SW 1271 (cell line): ENCODE measurements at regions not wholly inside any gene's neighbourhood (a gene's known extent, or its start where the extent isn't known, plus 50 kb on each side); places are given as distances from the start of the nearest gene placed in this dataset.
A peak's percentile ranks its signal among the peaks of the same experiment; 100 is the strongest.
"Not testable (repeated sequence)": the region's sequence is repeated elsewhere in the genome, so short reads cannot be mapped to it uniquely, and the experiment has no call there.

Experiments used
- DNase-seq, 2 experiments: peaks; one replicate each; lab custom pipeline; 2025; lab: John Stamatoyannopoulos, UW

DNA sequence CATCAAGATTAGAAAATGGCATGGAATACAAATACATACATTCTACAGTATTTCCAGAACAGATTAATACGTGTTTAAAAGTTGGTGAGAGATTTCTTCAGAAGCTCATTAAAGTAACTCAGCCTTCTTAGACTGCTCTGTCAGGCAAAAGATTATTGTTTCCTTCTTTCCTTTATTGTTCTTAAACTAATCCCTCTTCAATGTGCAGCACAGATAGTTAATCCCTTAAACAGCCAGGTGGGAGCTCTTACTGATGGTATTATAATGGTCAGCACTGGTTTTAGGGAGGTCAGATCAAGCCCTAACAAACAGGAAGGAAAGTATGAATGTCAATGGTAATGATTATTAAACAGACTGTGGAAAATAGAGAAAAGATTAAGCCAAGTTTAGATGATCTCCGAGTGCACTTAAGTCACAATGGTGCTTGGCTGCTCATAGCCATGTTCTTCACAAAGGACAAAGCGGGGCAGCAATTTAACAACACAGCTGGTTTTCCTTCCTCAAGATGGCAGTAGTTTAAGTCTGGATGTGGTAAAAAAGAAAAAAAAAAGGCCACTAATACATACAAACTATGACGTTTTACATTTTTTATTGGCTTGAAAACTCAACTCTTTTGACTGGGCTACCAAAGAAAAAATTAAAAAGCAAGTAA is 992.6 kb downstream of the PCDH9 start:
- DNase-seq = no peak

- no peak for DNase-seq
Measured at GRCh38 chr13:66234159-66234558, 996.0 kb downstream of the PCDH9 start.

GRCh38 chr13:66231958-66232357 is 998.2 kb downstream of the PCDH9 start:
- not testable (repeated sequence) for DNase-seq

DNA sequence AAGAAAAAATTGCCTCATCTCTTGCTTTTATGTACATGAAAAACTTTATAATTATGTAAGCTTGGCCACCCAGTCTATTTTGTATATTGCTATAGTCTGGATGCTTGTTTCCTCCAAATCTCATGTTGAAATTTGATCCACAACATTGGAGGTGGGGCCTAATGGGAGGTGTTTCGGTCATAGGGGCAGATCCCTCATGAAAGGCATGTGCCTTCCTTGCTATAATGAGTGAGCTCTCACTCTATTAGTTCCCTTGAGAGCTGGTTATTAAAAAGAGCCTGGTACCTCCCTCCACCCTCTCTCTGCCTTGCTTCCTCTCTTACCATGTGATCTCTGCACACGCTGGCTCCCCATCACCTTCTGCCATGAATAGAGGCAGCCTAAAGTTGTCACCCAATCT is 1005.1 kb downstream of the PCDH9 start:
- DNase-seq = no peak

- DNase-seq = no peak
Measured at GRCh38 chr13:66224663-66225062, 1005.5 kb downstream of the PCDH9 start.

DNA sequence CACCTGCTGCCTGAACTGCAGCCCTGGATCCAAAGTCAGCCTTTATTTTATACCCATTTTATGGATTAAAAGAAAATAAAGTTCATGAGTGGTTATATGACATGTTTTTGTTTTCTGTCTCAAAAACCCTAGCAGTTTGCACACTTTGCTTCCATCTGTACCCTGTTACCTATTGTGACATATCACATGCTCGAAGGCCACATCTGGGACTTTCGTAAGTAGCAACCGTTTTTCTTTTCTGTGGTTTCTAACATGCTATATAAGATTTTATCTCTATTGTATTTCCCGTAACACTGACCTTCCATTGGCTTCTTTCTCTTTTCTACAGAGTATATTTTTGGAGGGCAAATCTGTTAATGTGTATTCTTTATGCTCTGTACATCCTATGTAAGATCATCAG is 1007.2 kb downstream of the PCDH9 start:
- DNase-seq = no peak

DNA sequence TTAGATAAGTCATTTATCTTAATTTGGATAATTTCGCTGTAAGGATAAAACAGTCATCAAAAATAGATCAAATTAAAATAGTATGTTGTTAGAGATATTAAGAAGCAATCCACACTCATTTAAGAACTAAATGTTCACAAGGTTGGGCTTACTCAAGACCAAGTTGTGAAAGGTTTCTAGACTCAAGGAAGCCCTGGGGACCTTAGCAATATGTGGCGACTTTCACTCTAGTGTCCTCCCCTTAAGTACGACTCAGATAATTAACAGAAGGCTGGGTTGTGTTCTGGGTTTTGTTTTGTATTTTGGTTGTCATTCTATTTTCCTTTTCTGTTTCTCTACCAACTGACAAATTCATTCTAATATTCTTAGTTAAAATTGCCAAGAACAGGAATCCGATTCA is 1008.0 kb downstream of the PCDH9 start:
- DNase-seq = no peak

DNA sequence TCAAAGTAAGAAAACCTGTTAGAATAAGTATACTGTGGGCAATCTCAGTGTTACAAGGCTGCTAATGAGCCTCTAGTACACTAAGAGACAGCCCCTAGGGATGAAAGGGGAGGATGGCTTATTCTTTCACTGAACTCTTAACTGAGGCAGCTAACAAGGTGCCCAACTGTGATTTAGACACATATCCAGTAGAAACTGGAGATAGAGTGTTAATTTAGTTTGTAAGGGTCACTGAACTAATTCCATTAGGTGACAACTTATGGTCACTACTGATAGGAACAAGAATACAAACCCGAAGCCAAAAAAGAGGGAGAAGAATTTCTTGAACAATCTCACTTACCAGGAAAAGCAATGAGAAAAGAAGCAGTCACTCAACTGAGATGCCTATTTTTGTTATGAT is 1010.6 kb downstream of the PCDH9 start:
- no peak for DNase-seq

DNA sequence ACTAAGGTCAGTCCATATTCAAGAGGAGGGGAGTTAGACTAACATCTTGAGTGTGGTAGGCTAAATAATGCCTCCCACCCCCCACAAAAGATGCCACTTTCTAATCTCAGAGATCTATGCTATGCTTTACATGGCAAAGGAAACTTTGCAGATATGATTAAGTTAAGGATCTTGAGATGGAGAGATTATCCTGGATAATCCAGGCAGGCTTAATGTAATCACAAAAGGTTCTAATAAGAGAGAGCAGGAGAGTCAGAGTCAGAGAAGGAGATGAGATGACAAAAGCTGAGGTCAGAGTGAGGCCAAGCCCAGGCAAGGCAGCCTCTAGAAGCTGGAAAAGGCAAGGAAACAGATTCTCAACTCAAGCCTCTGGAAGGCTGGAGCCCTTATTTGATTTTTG is 1011.6 kb downstream of the PCDH9 start:
- no peak for DNase-seq

DNA sequence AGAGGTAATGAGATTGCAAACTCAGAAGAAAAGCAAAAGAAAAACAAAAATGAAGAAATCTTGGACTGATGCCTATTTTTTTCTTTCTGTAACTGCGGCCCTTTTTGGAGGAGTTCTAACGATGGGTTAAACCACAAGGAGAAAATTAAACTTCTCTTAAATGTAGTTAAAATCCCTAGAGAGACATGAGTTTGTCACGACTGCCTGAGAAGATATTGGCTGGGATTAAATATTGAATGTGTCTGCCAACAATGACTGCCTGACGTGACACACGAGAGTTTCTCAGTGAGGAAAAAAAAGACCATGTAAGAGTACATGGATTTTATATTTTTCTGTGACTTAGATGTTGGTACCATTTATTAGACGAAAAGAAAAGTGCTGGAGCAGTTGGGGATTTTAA is 1013.4 kb downstream of the PCDH9 start:
- no peak for DNase-seq

DNA sequence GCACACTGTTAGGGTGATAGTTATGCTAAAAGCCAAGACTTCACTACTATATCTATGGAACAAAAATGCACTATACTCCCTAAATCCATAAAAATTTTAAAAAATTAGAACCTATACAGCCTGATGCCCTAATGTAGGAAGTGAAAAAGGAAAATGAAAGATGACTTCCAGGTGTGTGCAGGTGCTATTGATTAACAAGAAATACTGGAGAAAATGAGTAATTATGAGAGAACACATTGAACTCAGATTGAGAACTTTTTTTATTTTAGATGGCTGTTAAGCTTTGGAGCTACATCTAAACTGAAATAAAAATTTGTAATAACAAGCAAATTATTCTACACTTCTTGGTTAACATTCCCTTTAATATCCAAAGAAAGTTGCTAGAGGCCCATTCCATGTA is 1015.7 kb downstream of the PCDH9 start:
- no peak for DNase-seq

- DNase-seq = no peak
Measured at GRCh38 chr13:66212511-66212910, 1017.6 kb downstream of the PCDH9 start.

DNA sequence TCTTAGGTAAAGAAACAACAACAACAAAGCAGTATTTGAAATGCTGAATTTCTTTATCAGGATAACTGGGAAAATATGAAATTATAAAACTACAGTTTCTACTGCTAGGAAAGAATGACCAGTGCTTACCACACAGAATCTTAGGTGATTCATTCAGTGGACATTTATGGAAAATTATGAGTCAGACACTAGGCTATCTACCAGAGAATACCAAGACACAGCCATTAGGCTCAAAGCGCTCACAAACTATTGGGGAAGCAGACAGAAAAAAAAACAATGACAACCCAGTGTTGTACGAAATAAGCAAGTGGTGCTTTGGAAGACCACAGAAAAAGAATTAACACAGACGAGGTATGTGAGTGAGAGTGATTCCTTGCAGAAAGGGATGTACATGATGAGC is 1019.5 kb downstream of the PCDH9 start:
- peak in 1 of 2 experiments; percentile 12 for DNase-seq

- no peak for DNase-seq
Measured at GRCh38 chr13:66208589-66208988, 1021.5 kb downstream of the PCDH9 start.

- no peak for DNase-seq
Measured at GRCh38 chr13:66207610-66208009, 1022.5 kb downstream of the PCDH9 start.

DNA sequence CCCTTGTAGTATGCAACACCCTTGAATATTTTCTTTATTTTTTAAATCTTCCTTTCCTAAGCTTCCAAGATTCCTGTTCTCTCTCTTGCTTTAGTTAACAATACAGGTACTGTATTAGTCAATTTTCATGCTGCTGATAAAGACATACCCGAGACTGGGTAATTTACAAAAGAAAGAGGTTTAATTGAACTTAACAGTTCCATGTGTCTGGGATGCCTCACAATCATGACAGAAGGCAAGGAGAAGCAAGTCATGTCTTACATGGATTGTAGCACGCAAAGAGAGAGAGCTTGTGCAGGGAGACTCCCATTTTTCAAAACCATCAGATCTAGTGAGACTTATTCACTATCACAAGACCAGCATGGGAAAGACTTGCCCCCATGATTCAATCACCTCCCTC is 1024.3 kb downstream of the PCDH9 start:
- DNase-seq = no peak

DNA sequence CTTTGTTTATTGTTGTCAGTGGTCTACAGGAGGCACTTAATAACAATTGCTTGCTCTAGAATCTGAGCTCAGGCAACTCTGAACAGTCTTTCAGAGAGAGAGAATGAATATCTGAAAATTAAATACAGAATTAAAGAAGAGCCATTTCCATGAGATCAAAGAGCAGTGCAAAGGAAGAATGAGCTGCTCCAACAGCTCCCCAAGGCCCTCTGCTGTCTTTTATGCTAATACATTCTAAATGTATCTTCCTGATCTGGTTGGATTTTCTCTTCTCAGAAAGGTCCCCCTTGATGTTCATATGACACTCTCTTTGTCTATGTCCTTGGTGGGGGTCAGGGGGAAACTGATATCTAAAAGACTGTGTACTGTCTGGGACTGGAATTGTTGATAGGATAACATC is 1029.6 kb downstream of the PCDH9 start:
- DNase-seq = no peak

DNA sequence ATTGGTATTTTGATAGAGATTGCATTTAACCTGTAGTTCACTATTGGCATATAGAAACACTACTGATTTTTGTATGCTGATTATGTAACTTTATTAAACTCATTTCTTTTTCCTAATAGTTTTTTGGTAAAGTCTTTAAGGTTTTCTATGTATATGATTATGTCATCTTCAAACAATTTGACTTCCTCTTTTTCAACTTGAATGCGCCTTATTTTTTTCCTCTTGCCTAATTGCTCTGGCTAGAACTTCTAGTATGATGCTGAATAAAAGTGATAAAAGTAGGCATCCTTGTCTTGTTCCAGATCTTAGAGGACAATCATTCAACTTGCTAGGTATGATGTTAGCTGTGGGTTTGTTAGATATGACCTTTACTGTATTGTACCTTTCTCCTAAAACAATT is 1034.9 kb downstream of the PCDH9 start:
- DNase-seq = no peak

DNA sequence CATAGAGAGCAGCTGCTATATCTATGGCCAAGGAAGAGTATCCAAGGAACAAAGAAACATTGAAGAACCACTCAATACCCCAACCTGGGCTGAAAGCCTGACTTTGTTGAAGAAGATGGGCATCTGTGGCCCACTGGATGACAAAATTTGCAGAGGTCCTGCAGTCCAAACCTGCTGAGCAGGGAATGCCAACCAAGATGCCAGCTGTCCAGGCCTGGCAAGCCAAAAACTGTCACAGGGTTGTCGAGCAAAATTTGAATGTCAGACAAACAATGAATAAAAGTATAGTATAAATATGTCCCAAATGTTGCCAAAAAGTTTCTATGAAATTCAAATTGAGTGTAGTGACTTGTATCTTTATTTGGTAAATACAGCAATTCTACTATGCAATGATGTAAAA is 1040.2 kb downstream of the PCDH9 start:
- no peak for DNase-seq

DNA sequence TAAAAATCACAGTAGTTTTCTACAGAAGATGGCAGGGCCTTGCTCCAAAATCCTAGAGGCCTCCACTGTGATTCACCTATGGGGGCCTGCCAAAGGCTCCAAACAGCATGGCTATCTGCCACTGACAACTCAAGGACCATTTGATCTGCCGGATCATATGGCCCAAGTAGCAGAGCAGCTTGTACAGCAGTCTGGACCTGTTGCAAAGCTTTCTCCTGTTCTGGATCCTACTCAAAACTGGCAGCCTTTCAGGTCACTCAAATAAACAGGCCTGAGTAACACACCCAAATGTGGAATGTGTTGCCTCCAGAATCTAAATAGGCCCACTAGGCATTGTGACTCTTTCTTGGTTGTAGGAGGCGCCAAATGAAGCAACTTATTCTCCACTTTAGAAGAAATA is 1049.3 kb downstream of the PCDH9 start:
- DNase-seq = no peak

DNA sequence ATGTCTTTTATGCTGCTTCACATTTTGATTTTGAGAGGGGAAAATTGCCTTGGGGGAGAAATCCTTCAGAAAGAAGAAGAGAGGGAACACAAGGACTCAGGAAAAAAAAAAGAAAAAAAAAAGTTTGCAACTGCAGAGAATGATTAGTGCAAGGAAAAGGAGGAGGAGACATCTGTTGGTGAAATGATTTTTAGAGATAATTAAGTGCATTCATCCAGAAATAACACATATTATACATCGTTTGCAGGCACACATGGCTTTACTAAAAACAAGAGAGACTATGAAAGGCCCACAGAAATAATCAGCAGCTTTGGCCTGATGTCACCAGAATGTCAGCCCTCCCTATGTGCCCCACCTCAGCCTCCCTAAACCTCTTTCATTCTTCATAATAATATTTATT is 1058.2 kb downstream of the PCDH9 start:
- no peak for DNase-seq

DNA sequence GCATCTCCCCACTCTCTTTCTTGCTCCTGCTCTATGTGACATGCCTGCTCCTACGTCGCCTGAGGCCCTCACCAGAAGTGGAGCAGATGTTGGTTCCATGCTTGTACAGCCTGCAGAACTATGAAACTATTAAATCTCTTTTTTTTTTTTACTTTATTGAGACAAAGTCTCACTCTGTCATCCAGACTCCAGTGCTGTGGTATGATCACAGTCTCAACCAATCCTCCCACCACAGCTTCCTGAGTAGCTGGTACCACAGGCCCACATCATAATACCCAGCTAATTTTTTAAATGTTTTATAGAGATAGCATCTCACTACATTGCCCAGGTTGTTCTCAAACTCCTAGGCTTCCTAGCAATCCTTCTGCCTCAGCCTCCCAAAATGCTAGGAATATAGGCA is 1067.7 kb downstream of the PCDH9 start:
- DNase-seq = no peak

DNA sequence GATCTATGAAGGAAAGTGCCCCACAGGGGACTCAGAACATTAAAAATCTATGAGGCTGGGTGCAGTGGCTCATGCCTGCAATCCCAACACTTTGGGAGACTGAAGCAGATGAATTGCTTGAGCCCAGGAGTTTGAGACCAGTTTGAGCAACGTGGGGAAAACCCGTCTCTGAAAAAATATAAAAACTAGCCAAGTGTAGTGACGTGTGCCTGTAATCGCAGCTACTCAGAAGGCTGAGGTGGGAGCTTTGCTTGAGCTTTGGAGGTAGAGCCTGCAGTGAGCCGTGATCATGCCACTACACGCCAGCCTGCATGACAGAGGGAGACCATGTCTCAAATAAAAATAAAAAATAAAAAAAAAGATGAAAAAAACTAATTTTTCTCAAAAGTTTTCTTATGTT is 1070.6 kb downstream of the PCDH9 start:
- no peak for DNase-seq

DNA sequence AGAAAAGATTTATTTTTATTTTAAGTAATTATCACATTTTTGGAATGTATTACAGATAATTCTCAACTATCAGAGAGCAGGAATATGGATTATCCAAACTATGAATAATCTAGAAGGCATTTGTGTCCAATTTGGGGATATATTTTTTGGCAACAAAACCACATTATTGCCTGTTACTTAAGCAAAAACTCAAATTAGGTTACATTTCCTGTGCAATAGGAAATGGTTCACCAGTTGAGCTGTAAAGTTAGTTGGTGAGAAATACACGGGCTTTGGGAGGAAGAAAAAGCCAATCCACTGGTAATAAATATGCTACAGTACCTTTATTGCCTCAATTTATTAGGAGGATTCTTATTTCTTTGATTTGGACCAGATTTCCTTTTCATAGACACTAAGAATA is 1075.2 kb downstream of the PCDH9 start:
- no peak for DNase-seq

DNA sequence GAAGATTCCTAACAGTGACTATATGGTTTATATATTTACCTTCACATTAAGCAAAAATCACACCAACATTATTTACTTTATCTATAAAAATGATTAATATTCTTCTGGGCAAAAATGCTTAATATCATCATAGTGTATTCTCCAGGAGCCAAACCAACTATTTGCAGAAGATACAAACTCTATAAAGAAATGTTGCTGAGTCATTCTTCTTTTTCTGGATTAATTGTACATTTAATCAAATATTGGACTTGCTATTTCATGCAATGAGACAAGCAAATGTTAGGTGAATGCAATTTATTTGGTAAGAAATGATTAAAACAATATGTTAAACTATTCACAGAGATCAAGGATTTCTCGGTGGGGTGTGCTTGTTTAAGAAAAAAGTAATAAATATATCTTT is 1075.8 kb downstream of the PCDH9 start:
- DNase-seq = no peak
